HepG2 (cell line): ENCODE measurements at regions not wholly inside any gene's neighbourhood (a gene's known extent, or its start where the extent isn't known, plus 50 kb on each side); places are given as distances from the start of the nearest gene placed in this dataset.

ENCODE experiments used
- EEA1 ChIP-seq: sonication (generic); formaldehyde crosslinking; IDR thresholded peaks from 2 replicates; pipeline ENCODE4 v1.5.1; 2020; ENCODE audit warnings: mild to moderate bottlenecking, missing genetic modification reagents, borderline replicate concordance
- ERF ChIP-seq: IDR thresholded peaks from 2 replicates; pipeline ENCODE4 v1.6.1; 2018; ENCODE audit warnings: missing biosample characterization, missing genetic modification reagents
- MBNL3 ChIP-seq: fragments of 250-450 bp; sonication (Bioruptor Pico); conservative IDR thresholded peaks from 2 replicates; pipeline ENCODE4 v1.8.0; 2022; ENCODE audit warnings: mild to moderate bottlenecking, inconsistent platforms
- MTF2 ChIP-seq: sonication (generic); formaldehyde crosslinking; IDR thresholded peaks from 2 replicates; pipeline ENCODE4 v1.5.0; 2020; ENCODE audit warnings: missing genetic modification reagents, borderline replicate concordance
- NR2F1 ChIP-seq, 2 experiments: fragments of 450-650 bp in 1 of 2; formaldehyde crosslinking in 1 of 2; IDR thresholded peaks; 2 replicates each; pipeline versions ENCODE4 v1.5.0 to v1.6.1; 2016 to 2020; ENCODE audit warnings: mild to moderate bottlenecking in 1 of 2, missing compliant biosample characterization in 1 of 2, missing genetic modification reagents in 1 of 2, moderate library complexity in 1 of 2
- REXO4 ChIP-seq: sonication (generic); formaldehyde crosslinking; IDR thresholded peaks from 2 replicates; pipeline ENCODE4 v1.8.0; 2022; ENCODE audit warnings: missing genetic modification reagents, mild to moderate bottlenecking, borderline replicate concordance
- SNAPC5 ChIP-seq: sonication (generic); formaldehyde crosslinking; IDR thresholded peaks from 2 replicates; pipeline ENCODE4 v1.8.1; 2023; ENCODE audit warnings: mild to moderate bottlenecking, missing genetic modification reagents, borderline replicate concordance
- SRY ChIP-seq: sonication (generic); formaldehyde crosslinking; IDR thresholded peaks from 2 replicates; pipeline ENCODE4 v1.8.0; 2022; ENCODE audit warnings: mild to moderate bottlenecking, missing genetic modification reagents
- TCF7L2 ChIP-seq: IDR thresholded peaks from 2 replicates; pipeline ENCODE4 v1.6.1; 2011; ENCODE audit warnings: mild to moderate bottlenecking, low read depth, low read length, moderate library complexity
- ZNF138 ChIP-seq: sonication (generic); formaldehyde crosslinking; IDR thresholded peaks from 2 replicates; pipeline ENCODE4 v1.5.0; 2020; ENCODE audit warnings: mild to moderate bottlenecking, low read depth, missing genetic modification reagents
- ZNF687 ChIP-seq: sonication (generic); formaldehyde crosslinking; IDR thresholded peaks from 2 replicates; pipeline ENCODE4 v1.5.1; 2020; ENCODE audit warnings: mild to moderate bottlenecking, missing genetic modification reagents, moderate library complexity
- ZNF737 ChIP-seq: sonication (generic); formaldehyde crosslinking; IDR thresholded peaks from 2 replicates; pipeline ENCODE4 v1.5.0; 2020; ENCODE audit warnings: missing genetic modification reagents, mild to moderate bottlenecking, borderline replicate concordance
- TF ChIP-seq, protein P1 (sequence below), 2 experiments: sonication (generic) in 1 of 2; formaldehyde crosslinking in 1 of 2; IDR thresholded peaks; 2 replicates each; pipeline versions ENCODE4 v1.4.0 to v1.6.1; 2018 to 2020; ENCODE audit warnings: missing genetic modification reagents in 2 of 2, borderline replicate concordance in 1 of 2, low read depth in 1 of 2, mild to moderate bottlenecking in 1 of 2, missing biosample characterization in 1 of 2
- TF ChIP-seq, protein P2 (sequence below): sonication (generic); formaldehyde crosslinking; IDR thresholded peaks from 2 replicates; pipeline ENCODE4 v1.4.0; 2020; ENCODE audit warnings: missing genetic modification reagents
- TF ChIP-seq, protein P3 (sequence below): sonication (generic); formaldehyde crosslinking; IDR thresholded peaks from 2 replicates; pipeline ENCODE4 v1.8.1; 2023; ENCODE audit warnings: mild to moderate bottlenecking, missing genetic modification reagents

DNA sequence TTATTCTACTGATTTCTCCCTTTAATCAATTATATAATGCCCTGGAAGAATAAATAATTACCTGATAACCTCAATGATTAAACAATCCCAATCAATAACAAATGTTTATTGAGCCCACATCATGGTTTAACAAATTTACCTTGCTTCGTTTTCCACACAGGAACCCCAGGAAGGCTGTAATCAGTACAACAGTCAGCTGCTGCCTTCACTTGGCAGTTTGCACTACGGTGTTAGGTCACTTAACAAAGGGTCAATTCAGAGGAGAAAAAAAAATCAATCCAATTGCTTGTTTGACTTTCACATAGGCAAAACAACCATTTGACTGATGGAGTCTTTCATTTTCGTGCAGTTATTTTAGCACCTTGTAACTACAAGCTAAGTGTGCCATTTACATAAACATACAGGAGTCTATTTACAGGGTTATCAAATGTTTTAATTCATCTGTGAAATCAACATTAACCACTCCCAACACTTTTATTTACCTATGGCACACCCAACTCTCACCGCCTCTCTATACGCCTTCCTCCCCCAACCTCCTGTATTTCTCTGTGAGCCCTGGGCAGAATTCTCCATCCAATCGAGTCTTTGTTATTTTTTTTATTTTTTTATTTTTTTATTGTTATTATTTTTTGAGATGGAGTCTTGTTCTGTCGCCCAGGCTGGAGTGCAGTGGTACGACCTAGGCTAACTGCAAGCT, 140.4 kb upstream of the TAB2 start (continued):
- TF ChIP-seq NR2F1 (CRISPR knock-in tag; IDR thresholded peaks at IDR 0.05) (no peak; a peak in 1 of 4 replicates), SRY (no peak), EEA1 (CRISPR knock-in tag) (no peak), ZNF687 (CRISPR knock-in tag) (no peak), REXO4 (no peak), SNAPC5 (no peak), ZNF737 (CRISPR knock-in tag) (no peak), MBNL3 (CRISPR knock-in tag) (no peak), MTF2 (CRISPR knock-in tag) (no peak), ERF (CRISPR knock-in tag) (peak; percentile 70), ZNF138 (CRISPR knock-in tag) (no peak), TCF7L2 (peak; percentile 38; the same call in 1 of the 2 replicates)
- TF ChIP-seq, protein P1, sequence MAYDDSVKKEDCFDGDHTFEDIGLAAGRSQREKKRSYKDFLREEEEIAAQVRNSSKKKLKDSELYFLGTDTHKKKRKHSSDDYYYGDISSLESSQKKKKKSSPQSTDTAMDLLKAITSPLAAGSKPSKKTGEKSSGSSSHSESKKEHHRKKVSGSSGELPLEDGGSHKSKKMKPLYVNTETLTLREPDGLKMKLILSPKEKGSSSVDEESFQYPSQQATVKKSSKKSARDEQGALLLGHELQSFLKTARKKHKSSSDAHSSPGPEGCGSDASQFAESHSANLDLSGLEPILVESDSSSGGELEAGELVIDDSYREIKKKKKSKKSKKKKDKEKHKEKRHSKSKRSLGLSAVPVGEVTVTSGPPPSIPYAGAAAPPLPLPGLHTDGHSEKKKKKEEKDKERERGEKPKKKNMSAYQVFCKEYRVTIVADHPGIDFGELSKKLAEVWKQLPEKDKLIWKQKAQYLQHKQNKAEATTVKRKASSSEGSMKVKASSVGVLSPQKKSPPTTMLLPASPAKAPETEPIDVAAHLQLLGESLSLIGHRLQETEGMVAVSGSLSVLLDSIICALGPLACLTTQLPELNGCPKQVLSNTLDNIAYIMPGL (CRISPR knock-in tag; IDR thresholded peaks at IDR 0.05; ENCODE audit: borderline replicate concordance in 1 of 2, low read depth in 1 of 2): no peak
- TF ChIP-seq, protein P2, sequence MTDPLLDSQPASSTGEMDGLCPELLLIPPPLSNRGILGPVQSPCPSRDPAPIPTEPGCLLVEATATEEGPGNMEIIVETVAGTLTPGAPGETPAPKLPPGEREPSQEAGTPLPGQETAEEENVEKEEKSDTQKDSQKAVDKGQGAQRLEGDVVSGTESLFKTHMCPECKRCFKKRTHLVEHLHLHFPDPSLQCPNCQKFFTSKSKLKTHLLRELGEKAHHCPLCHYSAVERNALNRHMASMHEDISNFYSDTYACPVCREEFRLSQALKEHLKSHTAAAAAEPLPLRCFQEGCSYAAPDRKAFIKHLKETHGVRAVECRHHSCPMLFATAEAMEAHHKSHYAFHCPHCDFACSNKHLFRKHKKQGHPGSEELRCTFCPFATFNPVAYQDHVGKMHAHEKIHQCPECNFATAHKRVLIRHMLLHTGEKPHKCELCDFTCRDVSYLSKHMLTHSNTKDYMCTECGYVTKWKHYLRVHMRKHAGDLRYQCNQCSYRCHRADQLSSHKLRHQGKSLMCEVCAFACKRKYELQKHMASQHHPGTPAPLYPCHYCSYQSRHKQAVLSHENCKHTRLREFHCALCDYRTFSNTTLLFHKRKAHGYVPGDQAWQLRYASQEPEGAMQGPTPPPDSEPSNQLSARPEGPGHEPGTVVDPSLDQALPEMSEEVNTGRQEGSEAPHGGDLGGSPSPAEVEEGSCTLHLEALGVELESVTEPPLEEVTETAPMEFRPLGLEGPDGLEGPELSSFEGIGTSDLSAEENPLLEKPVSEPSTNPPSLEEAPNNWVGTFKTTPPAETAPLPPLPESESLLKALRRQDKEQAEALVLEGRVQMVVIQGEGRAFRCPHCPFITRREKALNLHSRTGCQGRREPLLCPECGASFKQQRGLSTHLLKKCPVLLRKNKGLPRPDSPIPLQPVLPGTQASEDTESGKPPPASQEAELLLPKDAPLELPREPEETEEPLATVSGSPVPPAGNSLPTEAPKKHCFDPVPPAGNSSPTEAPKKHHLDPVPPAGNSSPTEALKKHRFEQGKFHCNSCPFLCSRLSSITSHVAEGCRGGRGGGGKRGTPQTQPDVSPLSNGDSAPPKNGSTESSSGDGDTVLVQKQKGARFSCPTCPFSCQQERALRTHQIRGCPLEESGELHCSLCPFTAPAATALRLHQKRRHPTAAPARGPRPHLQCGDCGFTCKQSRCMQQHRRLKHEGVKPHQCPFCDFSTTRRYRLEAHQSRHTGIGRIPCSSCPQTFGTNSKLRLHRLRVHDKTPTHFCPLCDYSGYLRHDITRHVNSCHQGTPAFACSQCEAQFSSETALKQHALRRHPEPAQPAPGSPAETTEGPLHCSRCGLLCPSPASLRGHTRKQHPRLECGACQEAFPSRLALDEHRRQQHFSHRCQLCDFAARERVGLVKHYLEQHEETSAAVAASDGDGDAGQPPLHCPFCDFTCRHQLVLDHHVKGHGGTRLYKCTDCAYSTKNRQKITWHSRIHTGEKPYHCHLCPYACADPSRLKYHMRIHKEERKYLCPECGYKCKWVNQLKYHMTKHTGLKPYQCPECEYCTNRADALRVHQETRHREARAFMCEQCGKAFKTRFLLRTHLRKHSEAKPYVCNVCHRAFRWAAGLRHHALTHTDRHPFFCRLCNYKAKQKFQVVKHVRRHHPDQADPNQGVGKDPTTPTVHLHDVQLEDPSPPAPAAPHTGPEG (CRISPR knock-in tag): no peak
- TF ChIP-seq, protein P3, sequence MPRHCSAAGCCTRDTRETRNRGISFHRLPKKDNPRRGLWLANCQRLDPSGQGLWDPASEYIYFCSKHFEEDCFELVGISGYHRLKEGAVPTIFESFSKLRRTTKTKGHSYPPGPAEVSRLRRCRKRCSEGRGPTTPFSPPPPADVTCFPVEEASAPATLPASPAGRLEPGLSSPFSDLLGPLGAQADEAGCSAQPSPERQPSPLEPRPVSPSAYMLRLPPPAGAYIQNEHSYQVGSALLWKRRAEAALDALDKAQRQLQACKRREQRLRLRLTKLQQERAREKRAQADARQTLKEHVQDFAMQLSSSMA (CRISPR knock-in tag): no peak
